Brain microvascular endothelial cell (primary cell): ENCODE measurements at regions not wholly inside any gene's neighbourhood (a gene's known extent, or its start where the extent isn't known, plus 50 kb on each side); places are given as distances from the start of the nearest gene placed in this dataset.

Experiments
- DNase-seq: peaks from one replicate; pipeline ENCODE4 v3.0.0-alpha.2; 2020
- H3K27ac ChIP-seq: fragments of 250-450 bp; sonication (Bioruptor Pico); 2 replicates; pipeline ENCODE4 v1.5.1; 2020; ENCODE audit warnings: mild to moderate bottlenecking, moderate library complexity
- H3K27me3 ChIP-seq: fragments of 250-450 bp; sonication (Bioruptor Pico); replicated peaks from 2 replicates; pipeline ENCODE4 v1.5.1; 2020; ENCODE audit warnings: mild to moderate bottlenecking
- H3K36me3 ChIP-seq: fragments of 250-450 bp; sonication (Bioruptor Pico); replicated peaks from 2 replicates; pipeline ENCODE4 v1.5.1; 2020; ENCODE audit warnings: mild to moderate bottlenecking
- H3K4me3 ChIP-seq: 2 replicates; pipeline ENCODE4 v1.5.1; 2011; ENCODE audit warnings: low read depth, mild to moderate bottlenecking, control low read depth, low read length, moderate library complexity
- CTCF ChIP-seq: IDR thresholded peaks from 2 replicates; pipeline ENCODE4 v1.5.1; 2011; ENCODE audit warnings: low read depth, mild to moderate bottlenecking, moderate library complexity, low read length, control low read depth, inconsistent platforms; ENCODE audit errors: missing control alignments
- in situ Hi-C: cut with HindIII; loops from 2 replicates; pipeline ENCODE4 v1.10.0; 2017; ENCODE audit warnings: low sequenced_read_pairs, low pct_ligation_motif_present

GRCh38 chr2:209095432-209095831, 328.4 kb upstream of the MAP2 start:
- Histone ChIP-seq H3K4me3 (no peak overlapping the region), H3K36me3 (no peaks in the 10 kb centered on the region), H3K27ac (no peak overlapping the region), H3K27me3 (no peaks in the 10 kb centered on the region)
- TF ChIP-seq CTCF, result no peak
- DNase-seq, result no peak
- in situ Hi-C loops, result no loop called here

DNA sequence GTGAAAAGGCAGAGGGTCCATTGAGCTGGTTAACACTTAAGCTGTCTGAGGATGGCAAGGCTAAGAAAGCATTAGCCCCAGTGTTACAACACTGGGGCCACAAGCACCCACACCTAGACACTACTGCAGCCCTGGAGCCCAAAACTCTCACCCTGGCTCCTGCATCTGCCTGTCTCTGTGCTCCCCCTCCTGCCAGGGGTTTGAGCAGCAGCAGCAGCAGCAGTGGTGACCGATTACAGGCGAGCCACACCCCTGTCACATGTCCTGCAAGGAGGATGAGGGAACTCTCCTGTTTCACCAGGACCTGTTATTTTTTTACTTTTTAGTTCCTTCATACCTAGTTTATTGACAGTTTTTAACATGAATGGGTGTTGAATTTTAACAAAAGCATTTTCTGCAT, 326.7 kb upstream of the MAP2 start:
- Histone ChIP-seq H3K4me3 (no peak overlapping the region), H3K27me3 (no peaks in the 10 kb centered on the region), H3K27ac (no peak overlapping the region), H3K36me3 (no peaks in the 10 kb centered on the region)
- in situ Hi-C loops, result no loop called here
- no peak for DNase-seq
- TF ChIP-seq CTCF, result no peak

GRCh38 chr2:209102319-209102718, 321.5 kb upstream of the MAP2 start:
- Histone ChIP-seq H3K27ac (no peak overlapping the region), H3K36me3 (no peaks in the 10 kb centered on the region), H3K4me3 (no peak overlapping the region), H3K27me3 (no peaks in the 10 kb centered on the region)
- TF ChIP-seq CTCF, result no peak
- in situ Hi-C loops, result no loop called here
- no peak for DNase-seq

GRCh38 chr2:209113026-209113425, 310.8 kb upstream of the MAP2 start:
- no peak overlapping the region for H3K27ac ChIP-seq
- DNase-seq, result no peak
- no peaks in the 10 kb centered on the region for H3K27me3 ChIP-seq
- in situ Hi-C loops, result no loop called here
- no peak overlapping the region for H3K4me3 ChIP-seq
- TF ChIP-seq CTCF, result no peak
- no peaks in the 10 kb centered on the region for H3K36me3 ChIP-seq

GRCh38 chr2:209114588-209115240, 309.1 kb upstream of the MAP2 start:
- Histone ChIP-seq H3K27me3 (no peaks in the 10 kb centered on the region), H3K4me3 (no peak overlapping the region), H3K36me3 (no peaks in the 10 kb centered on the region), H3K27ac (no peak overlapping the region)
- TF ChIP-seq CTCF, result no peak
- in situ Hi-C loops, result no loop called here
- no peak for DNase-seq

DNA sequence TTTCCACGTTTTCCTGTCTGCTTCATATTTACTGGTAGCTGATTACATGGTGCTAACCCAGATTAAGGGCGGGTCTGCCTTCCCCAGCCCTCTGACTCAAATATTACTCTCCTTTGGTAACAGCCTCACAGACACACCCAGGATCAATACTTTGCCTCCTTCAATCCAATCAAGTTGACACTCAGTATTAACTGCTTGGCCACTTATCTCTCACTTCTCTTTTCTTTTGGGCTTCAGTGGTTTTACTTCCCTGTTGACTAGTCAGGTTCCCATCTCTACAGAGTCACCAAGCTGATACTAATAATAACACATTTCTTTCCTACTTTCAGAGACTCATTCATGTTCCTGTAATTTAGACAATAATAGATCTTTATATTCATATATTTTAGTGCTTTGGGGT, 302.2 kb upstream of the MAP2 start:
- DNase-seq, result no peak
- Histone ChIP-seq H3K36me3 (no peaks in the 10 kb centered on the region), H3K4me3 (no peak overlapping the region), H3K27ac (no peak overlapping the region), H3K27me3 (no peaks in the 10 kb centered on the region)
- in situ Hi-C loops, result no loop called here
- no peak for TF ChIP-seq CTCF
